ENCODE measurements at regions not wholly inside any gene's neighbourhood (a gene's known extent, or its start where the extent isn't known, plus 50 kb on each side); places are given as distances from the start of the nearest gene placed in this dataset.
"Not testable (repeated sequence)": the region's sequence is repeated elsewhere in the genome, so short reads cannot be mapped to it uniquely, and the experiment has no call there.

DNA sequence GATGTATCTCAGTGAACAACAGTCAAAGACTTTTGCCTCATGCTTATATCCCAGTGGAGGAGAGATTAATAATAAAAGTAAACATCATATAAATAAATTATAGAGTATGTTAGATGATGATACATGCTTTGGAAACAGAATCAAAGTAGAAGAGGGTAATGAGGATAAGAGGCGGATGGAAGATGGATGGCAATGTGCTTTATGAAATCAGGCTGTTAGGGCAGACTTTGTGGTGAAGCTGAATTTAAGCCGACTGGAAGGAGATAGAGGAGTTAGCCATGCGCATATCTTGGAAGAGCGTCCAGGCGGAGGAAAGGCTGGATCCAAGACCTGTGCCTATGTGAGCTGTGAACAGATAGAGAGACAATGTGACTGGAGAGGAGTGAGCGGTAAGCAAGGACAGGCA is 74.9 kb upstream of the GUCY1A1 start:
- DNase-seq = no peak

DNA sequence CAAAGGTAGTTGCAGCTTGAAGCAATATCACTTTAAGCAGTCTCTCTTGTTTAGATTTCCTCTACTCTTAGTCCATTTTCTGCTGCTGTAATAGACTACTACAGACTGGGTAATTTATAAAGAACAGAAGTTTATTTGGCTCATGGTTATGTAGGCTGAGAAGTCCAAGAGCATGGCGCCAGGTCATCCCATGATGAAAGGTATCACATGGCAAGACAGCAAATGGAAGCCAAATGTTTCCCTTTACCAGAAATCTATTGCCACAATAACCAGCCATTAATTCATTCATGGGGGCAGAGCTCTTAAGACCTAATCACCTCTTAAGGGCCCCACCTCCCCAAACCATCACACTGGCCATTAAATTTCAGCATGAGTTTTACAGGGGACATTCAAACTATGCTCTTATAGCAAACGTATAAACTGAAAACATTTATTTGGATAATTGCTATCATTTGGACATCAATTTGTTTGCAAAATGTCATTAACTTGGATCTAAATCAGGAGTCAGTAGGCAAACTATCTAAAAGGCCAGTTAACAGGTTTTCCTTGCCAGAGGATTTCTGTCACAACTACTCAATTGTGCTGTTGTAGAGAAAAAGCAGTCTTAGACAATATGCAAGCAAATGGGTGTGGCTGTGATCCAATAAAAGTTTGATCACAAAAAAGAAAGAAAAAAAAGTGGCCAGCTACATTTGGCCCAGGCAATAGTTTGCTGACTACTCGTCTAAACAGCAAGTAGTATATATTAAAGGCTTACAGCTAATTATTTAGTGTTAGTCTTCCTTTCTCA is 75.7 kb upstream of the GUCY1A1 start:
- DNase-seq = no peak

DNA sequence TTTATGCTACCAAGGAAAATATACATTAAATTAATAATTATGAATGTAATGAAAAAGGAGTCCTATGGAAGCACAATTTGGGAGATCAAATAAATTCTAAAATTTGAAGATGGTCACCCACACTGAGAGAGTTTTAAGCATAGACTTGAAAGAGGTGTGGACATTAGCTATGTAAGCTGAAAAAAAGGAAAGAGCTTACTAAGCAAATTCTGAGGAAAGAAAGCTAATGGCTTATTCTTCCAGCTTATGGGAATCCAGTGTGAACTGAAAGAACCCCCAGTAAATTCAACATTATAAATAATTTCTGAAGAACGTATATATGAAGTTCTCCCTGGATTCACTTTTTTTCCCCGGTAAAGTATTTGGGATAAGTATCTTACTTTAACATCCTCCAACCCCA is 78.2 kb upstream of the GUCY1A1 start:
- DNase-seq = no peak

DNA sequence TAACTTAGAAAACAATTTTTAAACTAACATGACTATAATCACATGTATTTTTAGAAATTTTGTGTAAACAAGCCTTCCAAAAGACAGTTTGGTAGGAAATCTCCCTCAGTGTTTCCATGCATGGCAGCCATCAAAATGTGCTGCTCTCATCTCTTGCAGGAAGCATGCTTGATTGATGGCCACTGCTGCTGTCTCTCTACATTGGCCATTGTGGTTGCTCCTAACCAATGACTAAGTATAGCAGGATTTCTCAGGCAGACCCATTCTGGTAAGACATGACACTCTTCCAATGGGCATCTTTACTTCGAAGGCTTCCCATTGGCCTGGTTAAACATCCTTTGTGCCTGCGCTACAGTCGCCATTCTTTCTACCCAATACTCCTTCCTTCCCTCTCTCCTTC is 78.9 kb upstream of the GUCY1A1 start:
- no peak for DNase-seq

DNA sequence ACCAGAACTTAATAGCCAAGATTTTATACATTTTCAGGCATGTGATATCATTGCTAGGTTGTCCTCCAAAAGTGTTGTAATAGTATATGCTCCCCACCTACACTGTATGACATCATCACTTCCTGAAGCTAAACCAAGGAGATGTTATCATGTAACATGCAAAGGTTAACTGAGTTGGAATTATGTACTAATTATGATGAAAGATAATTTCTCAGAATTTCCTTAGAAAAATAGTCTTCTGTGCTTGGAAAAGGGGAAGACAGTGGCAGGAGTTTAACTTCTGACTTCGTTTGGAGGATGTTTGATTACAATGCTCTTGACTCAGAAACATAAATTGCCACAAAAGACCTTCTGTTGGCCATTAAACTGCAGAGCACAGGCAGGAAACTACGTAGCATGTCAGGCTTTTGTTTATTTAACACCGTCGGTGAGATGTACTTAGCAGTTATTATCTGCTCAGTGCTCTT is 83.6 kb upstream of the GUCY1A1 start:
- peak; percentile 11 for DNase-seq

DNA sequence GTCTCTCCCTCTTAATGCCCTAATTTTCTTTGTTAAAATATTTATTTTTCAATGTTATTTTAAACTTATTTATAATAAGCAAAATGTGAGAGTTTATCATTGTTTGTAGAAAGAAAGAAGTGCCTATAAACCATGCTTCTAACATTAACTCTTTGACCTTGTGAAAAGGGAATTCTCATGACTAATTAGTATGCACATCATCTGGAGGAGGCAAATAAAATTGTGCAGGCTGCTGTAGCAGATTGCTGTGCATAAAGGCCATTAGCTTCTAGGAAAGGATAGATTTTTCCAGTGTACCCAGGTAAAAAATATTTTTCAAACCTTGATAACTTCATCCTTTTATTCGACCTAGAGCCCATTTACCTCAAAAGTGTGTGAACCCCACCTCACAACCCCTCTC is 84.6 kb upstream of the GUCY1A1 start:
- DNase-seq = no peak

DNA sequence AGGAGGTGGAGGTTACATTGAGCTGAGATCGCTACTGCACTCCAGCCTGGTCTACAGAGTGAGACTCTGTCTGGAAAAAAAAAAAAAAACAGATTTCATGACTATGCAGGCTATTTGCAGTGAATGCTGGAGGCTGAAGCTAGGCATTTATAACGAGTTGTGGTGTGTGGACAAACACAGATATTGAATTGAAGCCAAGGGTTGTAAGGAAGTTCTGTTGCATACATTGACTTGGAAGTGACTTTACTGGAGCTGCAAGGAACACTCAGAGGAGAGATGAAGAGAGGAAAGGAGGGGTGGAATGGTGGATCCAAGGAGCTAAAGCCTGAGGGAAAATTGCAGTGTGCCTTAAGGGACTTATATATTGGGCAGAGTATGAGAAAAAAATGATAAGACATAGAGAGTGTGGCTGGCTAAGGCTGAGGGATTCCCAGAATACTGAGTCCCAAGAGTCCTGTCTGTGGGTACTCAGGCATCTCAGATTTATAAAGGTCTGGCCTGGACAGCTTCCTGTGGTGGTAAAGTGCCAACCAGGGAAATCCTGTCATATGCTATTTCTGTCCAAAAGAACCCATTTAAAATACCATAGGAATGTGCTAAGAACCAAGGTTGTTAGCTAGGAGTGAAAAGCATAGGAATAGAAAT is 87.8 kb upstream of the GUCY1A1 start:
- no peak for DNase-seq

DNA sequence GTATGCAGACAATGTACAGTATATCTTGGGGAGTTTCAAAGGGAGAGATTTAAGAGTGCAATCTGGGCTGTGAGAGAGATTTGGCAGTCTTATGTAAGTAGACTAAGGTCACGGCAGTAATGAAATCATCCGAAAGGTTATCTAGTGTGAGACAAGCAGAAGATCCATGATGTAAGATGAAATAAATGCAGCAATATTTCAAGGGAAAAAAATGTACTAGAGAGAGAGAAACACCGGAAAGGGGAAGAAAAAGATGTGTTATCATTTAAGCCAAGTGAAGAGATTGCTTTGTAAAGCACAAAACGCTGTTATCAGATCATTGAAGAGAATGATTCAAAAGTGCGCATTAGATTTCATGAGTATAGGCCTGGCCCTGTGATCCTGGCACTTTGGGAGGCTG is 88.4 kb upstream of the GUCY1A1 start:
- DNase-seq = no peak

DNA sequence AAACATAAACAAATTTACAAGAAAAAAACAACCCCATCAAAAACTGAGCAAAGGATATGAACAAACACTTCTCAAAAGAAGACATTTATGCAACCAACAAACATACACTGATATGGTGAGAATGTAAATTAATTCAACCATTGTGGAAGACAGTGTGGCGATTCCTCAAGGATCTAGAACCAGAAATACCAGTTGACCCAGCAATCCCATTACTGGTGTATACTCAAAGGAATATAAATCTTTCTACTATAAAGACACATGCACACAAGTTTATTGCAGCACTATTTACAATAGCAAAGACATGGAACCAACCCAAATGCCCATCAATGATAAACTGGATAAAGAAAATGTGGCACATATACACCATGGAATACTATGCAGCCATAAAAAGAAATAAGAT is 92.3 kb upstream of the GUCY1A1 start:
- not testable (repeated sequence) for DNase-seq

DNA sequence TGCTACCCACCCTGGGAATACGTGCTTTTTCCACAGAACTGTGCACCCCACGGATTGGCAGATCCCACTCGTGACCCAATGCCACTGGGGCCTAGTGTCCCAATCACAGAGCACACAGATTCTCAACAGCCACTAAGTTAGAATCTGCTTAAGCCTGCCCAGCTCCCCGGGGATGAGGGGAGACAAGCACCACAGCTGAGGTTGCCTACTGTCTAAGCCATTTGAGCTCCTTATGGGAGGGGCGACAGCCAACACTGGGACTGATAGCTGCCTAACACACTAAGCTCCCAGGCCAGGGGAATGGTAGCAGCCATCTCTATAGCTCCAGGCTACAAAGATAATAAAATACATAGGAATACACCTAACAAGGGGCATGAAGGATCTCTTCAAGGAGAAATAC is 93.5 kb upstream of the GUCY1A1 start:
- DNase-seq = no peak

DNA sequence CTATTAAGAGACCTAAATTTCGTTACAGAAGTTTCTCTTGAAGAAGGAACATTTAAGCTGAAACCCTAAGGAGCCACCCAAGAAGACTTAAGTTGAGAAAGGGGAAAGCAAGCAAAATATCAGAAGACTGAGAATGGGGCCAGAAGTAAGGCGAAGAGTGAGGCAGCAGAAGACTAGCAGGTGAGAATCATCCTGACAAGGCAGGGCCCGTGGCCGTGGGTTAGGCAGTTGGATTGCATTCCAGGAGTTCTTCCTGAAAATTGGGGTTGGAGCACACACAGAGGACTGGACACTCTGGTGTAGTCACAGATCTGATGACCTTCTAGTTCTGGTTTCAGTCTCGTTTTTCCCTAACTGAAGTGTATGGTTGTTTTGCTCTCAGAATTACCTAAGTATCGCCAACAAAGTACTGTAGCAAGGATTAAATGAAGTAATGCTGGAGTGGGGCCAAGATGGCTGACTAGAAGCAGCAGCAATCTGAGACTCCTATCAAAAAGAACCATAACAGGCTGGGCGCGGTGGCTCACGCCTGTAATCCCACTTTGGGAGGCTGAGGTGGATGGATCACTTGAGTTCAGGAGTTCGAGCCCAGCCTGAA is 94.4 kb upstream of the GUCY1A1 start:
- DNase-seq = no peak

DNA sequence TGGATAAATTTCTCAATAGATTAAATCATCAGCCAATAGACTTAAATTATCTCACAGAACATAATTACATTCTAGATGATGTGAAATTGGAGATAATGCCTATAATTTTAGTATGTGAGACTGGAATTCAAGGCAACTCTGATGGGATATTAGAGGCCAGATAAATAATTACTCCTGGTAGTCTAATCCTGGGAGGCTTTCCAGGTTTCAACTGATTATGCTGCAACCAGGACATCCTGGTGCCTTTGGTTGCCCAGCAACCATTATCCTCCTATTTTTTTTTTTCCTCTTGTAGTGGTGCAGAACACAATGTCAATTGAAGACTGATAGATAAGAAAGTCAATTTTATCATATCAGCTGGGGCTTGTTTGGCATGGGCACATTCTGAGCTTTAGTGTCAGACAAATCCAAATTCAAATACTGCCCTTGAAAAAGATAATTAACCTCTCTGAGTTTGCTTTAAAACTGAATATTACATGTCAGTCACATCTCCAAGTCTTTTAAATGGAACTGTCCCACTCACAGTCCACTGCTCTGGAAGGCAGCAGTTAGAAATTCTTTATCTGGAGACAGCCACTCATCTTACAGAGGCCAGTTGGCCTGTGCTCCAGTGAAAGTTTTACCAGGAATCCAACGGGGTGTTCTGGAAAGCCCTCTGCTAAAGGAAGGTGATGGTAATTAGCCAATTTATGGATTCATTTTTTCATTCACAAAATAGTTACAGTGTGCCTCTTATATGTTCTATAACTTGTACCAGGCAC is 95.3 kb upstream of the GUCY1A1 start:
- DNase-seq = no peak

DNA sequence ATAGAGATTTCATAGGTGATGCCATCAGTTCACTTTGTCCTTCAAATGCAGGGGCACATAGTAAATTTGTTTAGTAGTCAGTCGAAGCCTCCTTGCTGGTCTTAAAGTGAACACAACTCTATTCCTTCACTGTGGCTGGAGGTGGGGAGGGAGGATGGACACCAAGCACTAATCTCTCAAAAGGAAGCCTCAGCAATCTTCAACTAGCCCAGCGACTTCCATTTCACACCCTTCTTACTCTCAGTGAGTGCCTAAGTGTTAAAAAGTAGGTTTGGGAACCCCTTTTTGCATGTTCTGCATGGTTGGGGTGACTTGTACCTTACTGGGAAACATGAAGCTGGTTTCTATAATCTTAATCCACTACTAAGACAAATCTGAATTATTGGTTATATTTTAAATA is 96.0 kb upstream of the GUCY1A1 start:
- no peak for DNase-seq

DNA sequence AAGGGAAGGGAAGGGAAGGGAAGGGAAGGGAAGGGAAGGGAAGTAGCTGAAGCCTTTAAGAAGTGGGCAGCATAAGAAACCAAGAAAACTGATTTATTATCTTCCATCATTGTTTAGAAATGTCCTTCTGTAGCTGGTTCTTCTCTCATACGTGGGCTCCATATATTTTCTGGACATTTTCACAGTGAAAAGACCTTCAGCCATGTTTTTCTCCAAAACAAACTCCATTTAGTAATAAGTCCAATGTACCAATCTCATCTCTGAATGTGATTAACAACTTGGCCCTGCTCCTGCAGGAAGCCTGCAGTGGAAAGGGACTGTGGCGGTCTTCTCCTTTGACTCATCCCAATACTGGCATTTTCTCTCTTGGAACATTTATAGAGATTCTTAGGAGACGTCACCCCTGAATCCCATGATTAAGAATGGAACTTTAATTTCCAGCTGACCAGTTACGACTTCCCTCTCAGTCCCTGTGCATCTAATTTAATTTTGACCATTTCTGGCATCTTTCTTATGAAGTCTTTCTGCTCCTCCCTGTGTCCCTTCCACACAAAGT is 96.6 kb upstream of the GUCY1A1 start:
- DNase-seq = no peak

DNA sequence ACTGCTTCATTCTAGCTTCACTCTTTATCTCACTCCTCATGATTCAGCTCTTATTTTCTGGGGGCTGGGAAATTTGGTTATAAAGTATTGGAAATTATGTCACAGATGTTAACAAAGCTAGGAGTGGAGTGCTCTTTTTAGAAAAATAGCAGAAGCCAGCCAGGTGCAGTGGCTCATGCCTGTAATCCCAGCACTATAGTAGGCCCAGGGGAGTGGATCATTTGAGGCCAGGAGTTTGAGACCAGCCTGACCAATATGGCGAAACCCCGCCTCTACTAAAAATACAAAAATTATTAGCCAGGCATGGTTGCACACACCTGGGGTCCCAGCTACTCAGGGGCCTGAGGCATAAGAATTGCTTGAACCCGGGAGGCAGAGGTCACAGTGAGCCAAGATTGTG is 97.2 kb upstream of the GUCY1A1 start:
- no peak for DNase-seq

DNA sequence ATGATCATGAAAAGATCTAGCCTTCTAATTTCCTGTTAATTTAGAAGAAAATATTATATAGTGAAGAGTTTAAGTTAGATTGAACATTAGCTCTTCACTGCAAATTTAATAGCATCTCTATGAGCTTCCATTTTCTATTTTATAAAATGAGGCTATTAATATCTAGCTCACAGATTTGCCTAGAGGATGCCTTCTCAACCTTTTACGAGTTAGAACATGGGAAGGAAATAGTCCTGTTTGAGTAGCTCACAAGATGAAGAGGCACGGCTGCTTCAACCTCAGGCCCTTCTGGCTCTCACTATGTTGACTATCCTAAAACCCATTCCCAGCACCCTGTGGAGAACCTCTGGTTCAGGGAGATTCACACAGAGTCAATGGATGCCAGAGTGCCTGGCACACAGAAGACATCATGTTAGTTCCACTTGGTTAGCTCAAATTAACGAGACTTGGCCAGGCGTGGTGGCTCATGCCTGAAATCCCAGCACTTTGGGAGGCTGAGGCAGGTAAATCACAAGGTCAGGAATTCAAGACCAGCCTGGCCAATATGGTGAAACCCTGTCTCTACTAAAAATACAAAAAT is 97.9 kb upstream of the GUCY1A1 start:
- DNase-seq = no peak

DNA sequence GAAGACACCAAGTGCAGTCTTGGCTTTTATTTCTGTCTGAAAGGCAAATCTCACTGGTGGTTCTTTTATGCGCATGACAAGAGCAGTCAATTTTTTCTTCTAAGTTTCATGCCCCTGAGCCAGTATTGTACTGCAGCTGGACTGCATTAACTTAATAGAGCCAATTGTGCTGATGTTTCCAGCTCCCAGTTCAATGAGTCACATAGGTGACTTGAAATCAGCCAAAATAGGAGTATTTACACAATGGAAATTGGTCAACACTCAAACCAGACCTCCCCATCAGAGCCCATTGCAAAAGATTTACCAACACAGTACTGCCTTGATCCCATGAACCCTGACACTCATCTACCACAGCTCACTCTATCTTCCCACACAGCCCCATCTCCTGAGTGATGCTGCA is 100.3 kb upstream of the GUCY1A1 start:
- no peak for DNase-seq

DNA sequence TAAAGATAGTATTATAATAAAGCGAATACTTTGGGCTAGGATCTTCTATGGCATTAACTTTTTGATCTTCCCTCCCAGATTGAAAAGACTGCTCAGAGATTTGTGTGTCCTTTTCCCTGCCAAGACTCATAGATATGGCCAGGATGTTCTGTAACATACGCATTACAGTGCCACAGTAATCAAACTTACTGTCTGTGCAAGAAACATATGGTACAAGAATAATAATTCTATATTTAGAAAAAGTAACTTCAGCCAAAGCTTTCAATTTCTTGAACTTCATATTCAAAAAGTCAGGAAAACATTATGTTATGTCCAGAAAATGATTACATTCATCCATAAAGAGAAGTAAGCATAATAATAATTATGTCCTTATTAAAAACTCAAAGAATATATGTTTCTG is 100.9 kb upstream of the GUCY1A1 start:
- DNase-seq = no peak

DNA sequence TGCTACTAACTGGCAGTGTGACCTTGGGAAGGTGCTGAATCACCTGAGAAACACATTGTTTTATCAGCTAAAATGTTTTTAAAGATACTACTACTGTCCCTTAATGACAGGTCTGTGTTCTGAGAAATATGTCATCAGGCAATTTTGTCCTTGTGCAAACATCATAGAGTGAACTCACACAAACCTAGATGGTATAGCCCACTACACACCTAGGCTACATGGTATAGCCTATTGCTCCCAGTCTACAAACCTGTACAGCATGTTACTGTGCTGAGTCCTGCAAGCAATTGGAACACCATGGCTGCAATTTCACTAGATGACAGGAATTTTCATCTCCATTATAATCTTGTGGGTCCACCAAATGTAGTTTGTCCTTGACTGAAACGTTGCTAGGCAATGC is 101.3 kb upstream of the GUCY1A1 start:
- no peak for DNase-seq

DNA sequence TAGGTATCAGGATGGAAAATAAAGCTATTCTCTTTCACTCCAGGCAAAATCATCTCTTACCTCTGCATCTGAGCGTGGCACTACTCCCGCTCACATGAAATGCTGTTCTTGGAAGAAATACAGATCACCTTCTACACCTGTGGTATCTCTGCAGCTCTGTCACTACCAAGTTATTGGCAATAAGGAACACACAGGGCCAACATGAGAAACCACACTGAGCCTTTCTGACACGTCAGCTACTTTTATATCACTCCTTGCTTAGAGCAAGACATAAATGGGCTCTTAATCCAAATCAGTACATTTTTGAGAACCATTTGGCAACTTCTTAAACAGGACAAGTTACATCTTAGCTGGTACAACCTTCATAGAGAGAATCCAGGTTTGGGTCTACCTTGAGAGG is 101.8 kb upstream of the GUCY1A1 start:
- DNase-seq = no peak

DNA sequence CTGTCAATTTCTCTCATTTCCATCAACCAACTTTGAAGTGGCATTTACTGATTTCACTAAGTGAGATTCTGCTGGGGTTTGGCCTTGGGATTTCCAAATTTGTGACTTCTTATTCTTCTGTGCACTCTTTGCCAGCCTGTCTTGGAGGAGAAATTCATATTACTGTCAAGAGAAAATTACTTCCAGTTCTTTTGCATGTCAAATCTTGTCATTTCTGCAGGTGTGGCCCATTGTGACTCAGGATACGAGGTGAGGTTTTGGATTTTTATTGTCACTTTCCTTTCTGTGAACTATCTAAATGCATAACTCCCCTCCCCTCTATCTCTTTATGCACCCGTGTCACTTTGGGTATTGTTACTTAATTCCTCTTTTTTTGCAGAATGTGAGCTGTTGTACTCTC is 102.6 kb upstream of the GUCY1A1 start:
- DNase-seq = no peak

DNA sequence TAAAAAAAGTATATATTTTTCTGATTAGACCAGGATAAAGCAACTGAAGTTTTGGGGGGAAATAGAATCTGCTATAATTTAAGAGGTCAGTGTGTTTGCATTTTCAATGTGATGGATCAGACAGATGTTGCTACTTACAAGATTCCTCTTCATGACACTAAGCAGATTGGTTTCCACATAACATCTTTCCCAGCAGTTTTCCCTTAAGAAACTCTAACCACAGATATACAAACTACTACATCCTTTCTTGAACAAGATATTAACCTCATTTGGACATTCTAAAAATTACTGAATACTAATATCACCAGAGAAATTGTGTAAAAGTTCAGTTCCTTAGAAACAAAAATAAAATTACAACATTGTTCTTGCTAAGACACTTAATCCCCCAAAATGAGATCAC is 106.7 kb upstream of the GUCY1A1 start:
- DNase-seq = no peak

DNA sequence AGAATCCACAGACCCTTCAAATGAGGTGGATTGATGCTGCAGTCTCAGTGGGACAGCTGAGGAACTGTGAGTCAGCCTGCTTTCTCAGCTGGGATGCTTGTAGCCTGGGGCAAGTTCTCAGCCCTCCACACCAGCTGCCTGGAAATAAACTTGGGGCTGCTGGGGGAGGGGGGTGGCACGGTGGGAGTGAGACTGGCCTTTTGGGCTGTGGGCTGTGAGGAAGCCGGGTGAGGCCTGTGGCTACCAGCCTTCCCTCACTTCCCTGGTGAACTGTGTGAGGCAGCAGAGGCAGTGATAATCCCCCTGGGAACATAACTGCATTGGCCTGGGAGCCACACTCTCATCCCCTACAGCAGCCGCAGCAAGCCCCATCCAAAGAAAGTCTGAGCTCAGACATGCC is 114.5 kb upstream of the GUCY1A1 start:
- no peak for DNase-seq
